BJ (cell line): ENCODE measurements at regions not wholly inside any gene's neighbourhood (a gene's known extent, or its start where the extent isn't known, plus 50 kb on each side); places are given as distances from the start of the nearest gene placed in this dataset.
"Not testable (repeated sequence)": the region's sequence is repeated elsewhere in the genome, so short reads cannot be mapped to it uniquely, and the experiment has no call there.

Experiments used
- CTCF ChIA-PET: fragments of 350-600 bp; formaldehyde crosslinking; extraction: SDS; loops from one replicate; lab custom pipeline; 2021; ENCODE audit warnings: antibody characterized with exemption, inconsistent platforms; lab: Yijun Ruan, JAX
- POLR2A ChIA-PET: fragments of 300-600 bp; sonication (Branson Sonifier 250); formaldehyde crosslinking; extraction: SDS; loops from one replicate; lab custom pipeline; 2021; ENCODE audit warnings: antibody characterized with exemption; lab: Charles Lee
- DNase-seq: peaks from one replicate; pipeline ENCODE4 v3.0.0-alpha.2; 2011; ENCODE audit warnings: low read depth
- H3K27me3 ChIP-seq: 2 replicates; pipeline ENCODE4 v1.6.0; 2011; ENCODE audit warnings: low read length; ENCODE audit not compliant: control insufficient read depth, insufficient read depth
- H3K36me3 ChIP-seq: 2 replicates; pipeline ENCODE4 v1.5.1; 2011; ENCODE audit warnings: low read length; ENCODE audit not compliant: control insufficient read depth, insufficient read depth
- H3K4me3 ChIP-seq: 2 replicates; pipeline ENCODE4 v1.5.1; 2011; ENCODE audit warnings: low read depth, mild to moderate bottlenecking, control low read depth, low read length
- TF ChIP-seq, protein P1 (sequence below): IDR thresholded peaks from 2 replicates; pipeline ENCODE4 v1.5.1; 2011; ENCODE audit warnings: low read depth, mild to moderate bottlenecking, control low read depth, inconsistent platforms, low read length, moderate library complexity; ENCODE audit not compliant: insufficient read depth

DNA sequence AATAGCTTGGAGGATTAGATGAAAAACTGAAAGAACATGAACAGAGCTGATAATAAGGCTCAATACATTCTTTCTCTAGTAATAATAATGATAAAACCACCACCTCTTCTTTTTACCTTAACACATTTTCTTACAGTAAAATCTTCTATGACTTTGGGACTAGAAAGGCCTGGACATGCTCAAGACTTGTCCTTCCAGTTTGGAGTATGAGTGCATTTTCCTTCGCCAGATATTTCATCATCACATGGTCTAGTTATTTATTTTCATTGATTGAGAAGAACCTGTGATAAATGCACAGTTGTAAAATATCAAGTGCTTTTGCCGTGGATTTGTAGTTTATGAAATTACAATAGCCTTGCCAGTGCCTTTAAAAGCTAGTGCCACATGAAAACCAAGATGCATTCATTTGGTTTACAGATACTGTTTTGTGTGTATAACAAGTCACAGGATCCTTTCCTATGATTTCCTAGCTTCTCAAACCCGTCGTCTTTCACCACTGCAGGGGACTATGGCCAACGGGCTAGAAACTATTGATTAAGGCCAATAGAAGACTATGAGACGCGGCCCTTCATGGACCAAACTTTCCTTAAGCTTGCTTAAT lies 200.2 kb upstream of the ZNF217 start:
- Histone ChIP-seq H3K27me3 (no peaks in the 10 kb centered on the region), H3K36me3 (no peaks in the 10 kb centered on the region), H3K4me3 (no peak overlapping the region)
- TF ChIP-seq, protein P1, sequence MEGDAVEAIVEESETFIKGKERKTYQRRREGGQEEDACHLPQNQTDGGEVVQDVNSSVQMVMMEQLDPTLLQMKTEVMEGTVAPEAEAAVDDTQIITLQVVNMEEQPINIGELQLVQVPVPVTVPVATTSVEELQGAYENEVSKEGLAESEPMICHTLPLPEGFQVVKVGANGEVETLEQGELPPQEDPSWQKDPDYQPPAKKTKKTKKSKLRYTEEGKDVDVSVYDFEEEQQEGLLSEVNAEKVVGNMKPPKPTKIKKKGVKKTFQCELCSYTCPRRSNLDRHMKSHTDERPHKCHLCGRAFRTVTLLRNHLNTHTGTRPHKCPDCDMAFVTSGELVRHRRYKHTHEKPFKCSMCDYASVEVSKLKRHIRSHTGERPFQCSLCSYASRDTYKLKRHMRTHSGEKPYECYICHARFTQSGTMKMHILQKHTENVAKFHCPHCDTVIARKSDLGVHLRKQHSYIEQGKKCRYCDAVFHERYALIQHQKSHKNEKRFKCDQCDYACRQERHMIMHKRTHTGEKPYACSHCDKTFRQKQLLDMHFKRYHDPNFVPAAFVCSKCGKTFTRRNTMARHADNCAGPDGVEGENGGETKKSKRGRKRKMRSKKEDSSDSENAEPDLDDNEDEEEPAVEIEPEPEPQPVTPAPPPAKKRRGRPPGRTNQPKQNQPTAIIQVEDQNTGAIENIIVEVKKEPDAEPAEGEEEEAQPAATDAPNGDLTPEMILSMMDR = no peak
- ChIA-PET CTCF (no interaction called here), POLR2A (no interaction called here)
- DNase-seq = no peak

DNA sequence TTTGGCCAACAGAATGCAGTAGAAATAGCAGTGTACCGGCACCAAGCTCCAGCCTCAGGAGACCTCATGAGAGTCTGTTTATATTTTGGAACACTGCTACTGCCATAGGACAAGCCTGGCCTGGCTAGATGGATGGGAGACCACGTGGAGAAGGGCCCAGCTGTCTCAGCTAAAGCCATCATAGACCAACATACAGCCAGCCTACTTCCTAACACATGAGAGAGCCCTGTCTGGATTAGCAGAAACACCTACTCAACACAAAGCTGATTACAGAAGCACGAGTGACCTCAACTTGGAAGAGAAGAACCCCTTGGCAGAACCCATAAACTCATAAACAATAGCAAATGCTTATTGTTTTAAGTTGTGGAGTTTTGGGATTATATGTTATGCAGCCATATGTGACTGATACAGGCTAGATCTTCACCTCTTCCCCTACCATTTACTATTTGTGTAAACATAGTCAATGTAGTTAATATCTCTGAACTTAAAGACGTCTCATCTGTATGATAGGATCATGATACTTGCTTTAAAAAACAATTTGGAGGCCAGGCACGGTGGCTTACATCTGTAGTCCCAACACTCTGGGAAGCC lies 199.4 kb upstream of the ZNF217 start:
- TF ChIP-seq, protein P1 = no peak
- DNase-seq = no peak
- no peaks in the 10 kb centered on the region for H3K36me3 ChIP-seq
- POLR2A ChIA-PET = no interaction called here
- no peaks in the 10 kb centered on the region for H3K27me3 ChIP-seq
- no peak overlapping the region for H3K4me3 ChIP-seq
- CTCF ChIA-PET = no interaction called here

DNA sequence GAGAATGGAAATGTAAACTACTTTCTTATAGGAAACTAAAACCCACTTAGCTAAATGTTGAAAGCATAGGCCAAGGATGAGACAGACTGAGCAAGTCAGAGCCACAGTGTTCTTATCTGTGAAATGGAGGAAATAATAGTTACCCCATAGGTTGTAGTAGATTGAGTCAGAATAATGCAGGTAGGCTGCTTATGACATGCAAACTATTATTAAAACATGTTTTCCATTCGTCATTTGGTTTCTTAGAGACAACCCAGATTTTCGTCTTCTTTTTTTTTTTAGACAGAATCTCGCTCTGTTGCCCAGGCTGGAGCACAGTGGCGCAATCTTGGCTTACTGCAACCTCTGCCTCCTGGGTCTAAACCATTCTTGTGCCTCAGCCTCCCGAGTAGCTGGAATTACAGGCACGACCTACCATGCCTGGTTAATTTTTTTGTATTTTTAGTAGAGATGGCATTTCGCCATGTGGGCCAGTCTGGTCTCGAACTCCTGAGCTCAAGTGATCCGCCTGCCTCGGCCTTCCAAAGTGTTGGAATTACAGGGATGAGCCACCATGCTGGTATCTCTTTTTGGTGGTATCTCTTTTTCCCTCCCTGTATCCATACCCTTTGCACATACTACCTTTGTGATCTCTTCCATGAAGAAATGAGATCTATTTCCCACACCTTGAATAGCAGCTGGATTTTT lies 196.5 kb upstream of the ZNF217 start:
- H3K4me3 ChIP-seq = no peak overlapping the region
- POLR2A ChIA-PET = no interaction called here
- TF ChIP-seq, protein P1 = no peak
- no peaks in the 10 kb centered on the region for H3K27me3 ChIP-seq
- no peaks in the 10 kb centered on the region for H3K36me3 ChIP-seq
- CTCF ChIA-PET = no interaction called here
- no peak for DNase-seq

DNA sequence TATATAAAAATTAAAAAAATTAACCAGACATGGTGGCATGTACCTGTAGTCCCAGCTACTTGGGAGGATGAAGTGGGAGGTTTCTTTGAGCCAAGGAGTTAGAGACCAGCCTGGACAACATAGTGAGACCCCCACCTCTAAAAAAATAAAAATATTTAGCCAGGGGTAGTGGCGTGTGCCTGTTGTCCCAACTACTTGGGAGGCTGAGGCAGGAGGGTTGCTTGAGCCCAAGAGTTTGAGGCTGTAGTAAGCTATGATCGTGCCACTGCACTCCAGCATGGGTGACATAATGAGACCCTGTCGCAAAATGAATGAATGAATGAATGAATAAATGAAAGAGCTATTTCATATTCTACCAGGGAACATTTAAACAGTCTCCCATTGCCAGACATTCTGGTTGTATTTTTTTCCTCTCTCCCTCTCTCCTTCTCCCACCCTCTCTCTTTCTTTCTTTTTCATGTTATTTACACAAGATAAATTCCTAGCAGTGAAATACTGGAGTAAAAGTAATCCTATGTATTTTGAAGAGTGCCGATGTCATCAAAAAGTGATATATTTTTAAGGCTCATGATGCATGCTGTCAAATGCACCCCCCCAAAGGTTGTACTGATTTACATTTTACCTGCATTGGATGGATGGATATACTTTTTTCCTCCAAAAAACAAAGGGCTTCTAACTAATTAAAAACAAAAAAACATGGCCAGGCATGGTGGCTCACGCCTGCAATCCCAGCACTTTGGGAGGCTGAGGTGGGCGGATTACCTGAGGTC lies 194.8 kb upstream of the ZNF217 start:
- ChIA-PET POLR2A (no interaction called here), CTCF (interaction anchor here (1.3 kb wide), 1 partner anchor 20 kb away, joined by 3 read pairs; no protein-coding TSS in a partner anchor)

DNA sequence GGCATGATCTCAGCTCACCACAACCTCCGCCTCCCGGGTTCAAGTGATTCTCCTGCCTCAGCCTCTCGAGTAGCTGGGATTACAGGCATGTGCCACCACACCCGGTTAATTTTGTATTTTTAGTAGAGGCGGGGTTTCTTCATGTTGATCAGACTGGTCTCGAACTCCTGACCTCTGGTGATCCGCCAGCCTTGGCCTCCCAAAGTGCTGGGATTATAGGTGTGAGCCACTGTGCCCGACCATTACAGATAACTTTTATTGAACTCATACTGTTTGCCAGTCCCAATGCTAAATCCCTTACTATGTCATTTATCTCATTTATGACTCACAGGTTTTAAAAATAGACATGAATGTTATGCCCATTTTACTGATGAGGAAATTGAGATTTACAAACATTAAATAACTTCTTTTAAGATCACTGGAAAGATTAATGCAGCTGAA lies 193.9 kb upstream of the ZNF217 start:
- CTCF ChIA-PET = interaction anchor here (1.2 kb wide), 1 partner anchor 39 kb away, joined by 4 read pairs; no protein-coding TSS in a partner anchor
- H3K4me3 ChIP-seq, POLR2A ChIA-PET, H3K27me3 ChIP-seq, H3K36me3 ChIP-seq, DNase-seq: not testable (repeated sequence)

More for the DNA sequence above, 194.8 kb upstream of the ZNF217 start:
- TF ChIP-seq, protein P1 = no peak
- no peak overlapping the region for H3K4me3 ChIP-seq
- no peaks in the 10 kb centered on the region for H3K36me3 ChIP-seq
- DNase-seq = no peak
- no peaks in the 10 kb centered on the region for H3K27me3 ChIP-seq
